Tongue (tissue), 1 donor: ENCODE measurements at regions not wholly inside any gene's neighbourhood (a gene's known extent, or its start where the extent isn't known, plus 50 kb on each side); places are given as distances from the start of the nearest gene placed in this dataset.

Experiments
- DNase-seq: peaks from one replicate; pipeline ENCODE4 v3.0.0-alpha.2; 2015

DNA sequence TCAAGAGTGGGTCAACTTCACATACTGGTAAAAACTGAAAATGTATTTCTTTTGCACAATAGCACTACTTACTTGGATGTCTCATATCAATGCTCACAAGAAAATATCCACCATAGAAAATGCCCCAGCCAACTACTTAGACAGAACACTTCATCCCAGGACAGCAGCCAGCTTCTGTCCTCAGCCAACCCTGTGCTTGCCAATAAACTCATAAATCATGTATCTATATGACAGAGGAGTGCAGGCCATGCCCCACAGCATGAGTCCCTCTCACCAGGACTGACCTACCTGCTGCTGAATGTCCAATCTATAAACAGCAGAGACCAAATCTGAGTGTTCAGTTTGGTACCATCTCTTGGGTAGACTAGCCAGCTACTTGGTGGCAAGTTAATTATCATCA is 179.3 kb downstream of the OMA1 start:
- DNase-seq: no peak

DNA sequence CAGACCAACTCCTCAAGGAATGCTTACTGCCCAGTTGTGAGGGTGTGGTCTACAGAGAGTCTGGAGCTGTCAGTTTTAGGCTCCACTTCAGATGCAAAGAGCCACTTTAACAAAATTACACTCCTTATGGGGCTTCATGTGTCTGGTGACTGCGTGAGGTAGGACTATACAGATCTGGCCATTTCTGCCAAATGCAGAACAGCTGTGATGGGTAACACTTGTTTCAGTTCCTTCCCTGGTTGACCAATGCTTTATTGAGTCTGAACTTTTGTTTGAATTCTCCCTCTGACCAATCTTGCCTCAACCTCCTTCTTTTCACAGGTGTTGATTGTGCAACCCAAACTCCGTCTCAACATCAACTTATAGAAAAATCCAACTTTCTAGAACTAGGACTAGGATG is 181.2 kb downstream of the OMA1 start:
- no peak for DNase-seq

DNA sequence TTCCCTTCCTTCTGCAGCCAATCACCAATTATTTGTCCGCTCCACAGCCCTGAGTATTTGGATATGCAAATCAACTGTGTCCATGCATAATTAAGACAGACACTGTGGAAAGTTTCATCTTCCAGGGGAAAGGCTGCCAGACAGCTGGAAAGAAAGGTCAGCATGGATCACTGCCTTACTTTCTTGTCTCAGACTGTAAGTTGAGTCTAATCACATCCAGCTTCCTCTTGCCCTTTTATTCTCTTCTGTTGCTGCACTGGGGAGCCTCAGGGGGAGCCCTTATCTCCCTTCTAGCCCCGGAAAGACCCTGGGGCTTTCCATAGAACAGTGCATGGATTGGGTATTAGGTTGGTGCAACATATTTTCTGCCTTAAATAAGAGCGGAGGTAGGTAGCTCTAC is 182.9 kb downstream of the OMA1 start:
- DNase-seq: no peak

DNA sequence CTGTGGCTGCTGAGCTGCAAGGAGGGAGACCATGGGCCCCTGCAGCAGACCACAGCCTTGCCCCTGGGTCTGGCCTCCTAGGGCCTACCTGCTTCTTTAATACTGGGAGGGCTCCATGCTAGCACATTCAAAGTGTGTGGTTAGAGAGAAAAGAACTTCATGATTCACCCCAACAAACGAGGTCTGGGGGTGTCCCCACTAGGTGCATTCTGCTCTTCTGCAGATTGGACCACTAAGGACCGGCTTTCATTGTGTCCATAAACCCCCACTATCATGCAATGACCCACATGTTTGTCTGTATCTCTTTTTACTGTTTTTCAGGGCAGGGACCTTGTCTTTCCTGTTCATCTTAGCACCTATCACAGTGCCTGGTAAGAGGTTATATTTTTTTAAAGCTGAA is 185.4 kb downstream of the OMA1 start:
- DNase-seq: no peak

DNA sequence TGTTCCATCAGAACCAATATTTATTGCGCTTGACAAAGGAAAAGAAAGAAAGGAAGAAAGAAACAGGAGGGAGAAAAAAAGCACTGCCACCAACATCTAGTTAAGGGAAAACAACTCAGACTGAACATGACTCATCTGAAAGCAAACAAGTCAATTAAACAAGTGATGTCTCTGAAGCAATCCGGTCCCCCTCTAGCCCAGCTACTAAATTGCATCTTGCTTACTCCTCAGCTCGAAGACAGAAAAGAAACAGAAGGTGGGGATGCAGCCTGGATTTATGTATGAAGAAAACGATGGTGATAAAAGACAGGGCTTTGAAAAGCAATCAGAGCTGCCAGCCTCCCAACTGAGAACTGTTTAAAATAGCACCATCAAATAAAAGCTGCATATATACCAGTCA is 188.2 kb downstream of the OMA1 start:
- no peak for DNase-seq

DNA sequence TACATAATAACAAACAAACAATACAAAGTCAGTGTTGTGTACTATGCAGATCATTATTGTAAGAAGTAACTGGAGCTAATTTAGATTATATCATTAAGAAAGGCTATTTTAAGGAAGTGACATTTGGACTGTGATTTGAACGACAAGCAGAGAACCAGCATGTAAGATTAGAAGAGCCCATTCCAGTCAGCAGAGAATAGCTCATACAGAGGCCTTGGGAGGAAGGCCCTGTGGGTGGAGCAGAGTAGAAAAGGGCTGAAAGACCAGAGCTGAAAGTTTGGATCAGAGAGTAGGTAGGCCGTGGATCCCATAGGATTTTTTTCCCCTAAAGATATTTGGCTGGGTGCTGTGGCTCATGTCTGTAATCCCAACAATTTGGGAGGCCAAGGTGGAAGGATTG is 190.1 kb downstream of the OMA1 start:
- DNase-seq: no peak

DNA sequence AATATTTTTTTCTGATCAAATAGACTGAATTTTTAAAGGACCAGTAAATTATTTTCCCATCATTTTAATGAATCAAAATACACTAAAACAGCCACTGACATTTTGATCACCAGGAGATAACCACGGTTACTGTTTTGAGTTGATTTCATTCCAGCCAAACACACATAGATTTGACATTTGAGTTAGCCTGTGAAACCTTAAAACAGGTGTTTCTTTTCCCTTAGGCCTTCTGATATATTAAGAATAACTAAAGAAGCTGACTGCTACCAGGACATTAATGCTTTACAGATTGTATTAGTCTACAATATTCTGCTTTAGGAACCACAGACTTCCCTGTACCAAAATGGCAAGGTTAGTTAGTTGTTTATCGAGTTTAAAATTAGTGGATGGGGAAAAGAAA is 193.4 kb downstream of the OMA1 start:
- no peak for DNase-seq

DNA sequence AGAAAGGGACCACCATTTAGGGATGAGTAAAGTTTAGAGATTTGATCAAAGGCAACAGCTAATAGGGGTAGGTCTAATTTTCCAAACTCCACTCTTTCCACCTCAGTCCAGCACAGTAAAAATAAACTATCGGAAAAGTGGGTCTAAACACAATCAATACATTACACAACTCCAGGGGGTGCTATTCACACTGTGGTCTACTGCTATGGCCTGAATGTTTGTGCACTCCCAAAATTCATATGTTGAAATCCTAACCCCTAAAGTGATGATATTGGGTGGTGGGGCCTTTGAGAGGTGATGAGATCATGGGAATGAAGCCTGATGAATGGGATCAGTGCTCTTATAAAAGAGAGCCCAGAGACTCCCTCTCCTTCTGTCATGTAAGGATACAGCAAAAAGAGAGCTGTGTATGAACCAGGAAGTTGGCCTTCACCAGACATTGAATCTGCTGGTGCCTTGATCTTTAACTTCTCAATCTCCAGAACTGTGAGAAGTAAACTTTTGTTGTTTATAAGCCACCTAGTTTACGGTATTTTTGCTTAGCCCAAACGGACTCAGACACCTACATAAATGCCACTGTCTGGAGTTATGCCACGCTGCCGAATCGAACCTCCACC is 193.9 kb downstream of the OMA1 start:
- DNase-seq: no peak

DNA sequence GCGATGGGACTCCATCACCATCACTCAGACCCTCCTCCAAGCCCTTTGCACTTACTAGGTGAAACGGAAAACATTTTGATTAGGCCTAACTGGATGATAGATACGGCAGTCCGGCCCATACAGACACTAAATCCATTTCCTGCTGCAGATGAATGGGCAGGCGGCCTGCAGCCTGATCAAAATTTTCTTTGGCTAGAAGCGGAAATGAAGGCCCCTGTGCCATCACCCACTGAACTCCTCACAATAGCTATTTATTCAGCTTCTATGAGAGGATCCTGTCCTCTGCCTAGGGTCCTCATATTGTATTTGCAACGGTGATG is 200.5 kb downstream of the OMA1 start:
- DNase-seq: no peak

DNA sequence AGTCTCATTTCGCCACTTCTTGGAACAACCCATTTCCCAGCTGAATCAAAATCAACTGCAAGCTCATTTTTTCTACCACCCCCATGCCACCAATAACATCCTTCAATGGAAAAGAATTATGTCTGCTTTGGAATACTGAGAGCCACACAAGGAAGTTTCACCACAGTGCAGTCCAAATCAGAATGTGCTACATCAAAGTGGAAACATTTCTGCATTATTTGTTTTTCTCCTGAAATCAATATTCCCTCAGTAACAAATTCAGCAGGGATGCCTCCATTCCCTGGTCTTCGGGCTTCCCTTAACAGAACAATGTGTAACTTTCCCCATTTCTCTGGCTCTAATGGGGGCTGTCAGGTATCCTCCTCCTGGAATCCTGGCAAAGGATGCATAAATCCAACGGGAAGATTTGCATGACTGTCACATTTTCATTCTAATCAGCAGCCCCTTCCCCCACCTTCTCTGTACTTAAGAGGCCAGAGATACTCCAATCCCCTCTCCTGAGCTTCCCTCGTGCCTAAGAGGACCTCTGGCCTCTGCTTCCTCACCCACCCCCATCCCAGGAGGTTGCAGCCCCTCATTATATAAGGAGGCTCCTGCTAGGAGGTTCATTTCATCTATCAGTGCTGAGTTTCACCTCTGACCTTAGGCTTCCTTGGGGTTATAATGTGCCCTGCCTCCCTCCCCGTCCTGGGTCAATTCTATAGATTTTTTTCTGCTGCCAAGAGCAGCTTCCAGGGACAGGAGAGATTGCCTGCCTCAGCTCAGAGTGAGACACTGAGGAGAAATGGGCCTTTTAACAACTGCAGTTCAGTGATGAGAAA is 201.1 kb downstream of the OMA1 start:
- DNase-seq: no peak

DNA sequence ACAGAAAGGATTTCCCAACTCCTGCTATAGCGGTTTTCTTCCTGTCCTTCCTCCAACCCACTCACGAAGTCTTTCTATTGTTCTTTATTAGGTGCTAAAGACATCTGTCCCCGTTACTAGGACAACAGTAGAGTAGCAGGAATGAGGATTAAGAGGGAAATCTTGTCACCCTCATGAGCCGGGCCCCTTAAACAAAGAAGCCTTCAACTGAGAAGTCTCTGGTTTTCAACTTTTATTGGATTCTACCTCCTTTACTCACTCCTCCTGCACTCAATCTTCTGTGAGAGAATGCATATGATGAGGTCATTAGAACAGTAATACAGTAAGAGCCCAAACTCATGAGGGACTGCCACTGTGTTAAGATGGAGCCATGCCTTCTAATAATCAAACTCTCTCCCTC is 206.3 kb downstream of the OMA1 start:
- no peak for DNase-seq

DNA sequence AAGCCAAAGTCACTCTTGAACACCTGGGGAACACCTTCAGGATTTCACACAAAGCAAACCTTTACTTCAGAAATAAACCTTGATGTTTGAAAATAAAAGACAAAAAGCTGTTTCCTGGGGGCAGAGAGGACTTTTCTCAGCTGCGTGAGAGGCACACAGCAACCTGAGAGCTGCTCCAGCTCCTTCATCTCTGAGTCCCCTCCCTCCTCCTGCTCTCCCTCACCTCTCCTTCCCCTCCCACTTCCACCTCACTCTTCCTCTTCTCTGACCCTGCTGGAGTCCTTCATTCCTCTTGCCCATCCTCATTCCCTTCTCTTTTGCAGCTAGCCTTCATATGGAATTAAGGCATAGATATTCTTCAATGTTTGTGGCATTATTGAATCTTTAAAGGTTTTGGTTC is 208.4 kb downstream of the OMA1 start:
- no peak for DNase-seq

DNA sequence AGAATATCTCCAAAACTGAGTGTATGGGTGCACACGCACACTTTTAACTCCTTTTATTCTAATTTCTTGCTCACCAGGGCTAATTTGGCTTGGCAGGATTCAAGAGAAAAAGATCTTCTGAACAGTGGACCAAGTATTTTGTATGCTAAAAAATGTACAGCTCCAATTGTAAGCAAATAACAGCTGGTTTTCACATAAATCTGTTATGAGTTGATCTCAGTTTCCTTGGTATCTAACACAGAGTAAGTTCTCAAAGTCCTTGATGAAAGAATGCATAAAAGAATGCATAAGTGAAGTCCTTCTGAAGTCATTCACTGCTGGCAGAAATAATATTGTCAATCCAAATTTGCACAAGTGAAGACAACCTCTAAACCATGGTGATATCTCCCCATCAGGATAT is 213.0 kb downstream of the OMA1 start:
- no peak for DNase-seq

DNA sequence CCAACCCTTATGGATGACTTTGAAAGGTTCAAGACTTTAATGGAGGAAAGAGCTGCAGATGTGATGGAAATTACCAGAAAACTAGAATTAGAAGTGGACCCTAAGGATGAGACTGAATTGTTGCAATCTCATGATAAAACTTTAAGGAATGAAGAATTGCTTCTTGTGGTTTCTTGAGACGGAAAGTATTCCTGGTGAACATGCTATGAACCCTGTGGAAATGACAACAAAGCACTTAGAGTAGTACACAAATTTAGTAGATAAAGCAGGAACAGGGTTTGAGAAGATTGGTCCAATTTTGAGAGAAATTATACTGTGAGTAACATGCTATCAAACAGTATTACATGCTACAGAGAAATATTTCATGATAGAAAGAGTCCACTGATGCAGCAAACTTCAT is 215.4 kb downstream of the OMA1 start:
- no peak for DNase-seq

DNA sequence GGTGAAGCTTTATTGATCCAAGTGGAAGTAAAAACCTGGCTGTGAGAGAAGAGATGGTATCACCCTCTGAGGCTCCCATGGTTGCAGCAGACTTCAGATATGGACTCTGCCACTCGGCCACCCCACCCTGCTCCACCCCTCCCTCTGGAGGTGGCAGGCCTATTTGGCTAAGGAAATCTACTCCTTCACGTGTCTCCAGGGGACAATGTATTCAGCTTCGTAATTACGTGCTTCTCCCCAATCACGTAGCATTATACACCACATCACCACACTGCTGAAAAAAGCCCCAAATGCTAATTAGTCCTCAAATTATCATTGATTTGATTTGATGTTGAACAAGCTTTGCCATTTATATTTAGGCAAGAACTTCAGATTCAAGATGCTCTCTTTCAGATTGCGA is 220.7 kb downstream of the OMA1 start:
- no peak for DNase-seq

DNA sequence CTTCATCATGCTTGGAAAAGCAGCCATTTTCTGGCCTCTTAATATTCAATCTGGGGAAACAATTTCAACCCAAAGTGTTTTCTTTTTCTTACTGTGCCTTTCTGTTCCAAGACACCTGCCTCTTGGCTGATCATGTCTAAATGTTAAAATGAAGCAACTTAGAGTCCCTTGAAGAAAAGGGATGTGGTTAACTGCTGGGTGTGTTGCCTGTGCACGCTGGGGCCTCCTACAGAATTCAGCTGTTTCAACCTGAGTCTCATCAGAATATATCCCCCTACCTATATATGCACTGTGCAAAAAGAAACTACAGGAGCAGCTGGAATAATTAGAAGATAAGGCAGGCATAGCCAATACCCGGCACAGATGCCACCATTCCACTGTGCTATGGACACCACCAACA is 222.0 kb downstream of the OMA1 start:
- no peak for DNase-seq

DNA sequence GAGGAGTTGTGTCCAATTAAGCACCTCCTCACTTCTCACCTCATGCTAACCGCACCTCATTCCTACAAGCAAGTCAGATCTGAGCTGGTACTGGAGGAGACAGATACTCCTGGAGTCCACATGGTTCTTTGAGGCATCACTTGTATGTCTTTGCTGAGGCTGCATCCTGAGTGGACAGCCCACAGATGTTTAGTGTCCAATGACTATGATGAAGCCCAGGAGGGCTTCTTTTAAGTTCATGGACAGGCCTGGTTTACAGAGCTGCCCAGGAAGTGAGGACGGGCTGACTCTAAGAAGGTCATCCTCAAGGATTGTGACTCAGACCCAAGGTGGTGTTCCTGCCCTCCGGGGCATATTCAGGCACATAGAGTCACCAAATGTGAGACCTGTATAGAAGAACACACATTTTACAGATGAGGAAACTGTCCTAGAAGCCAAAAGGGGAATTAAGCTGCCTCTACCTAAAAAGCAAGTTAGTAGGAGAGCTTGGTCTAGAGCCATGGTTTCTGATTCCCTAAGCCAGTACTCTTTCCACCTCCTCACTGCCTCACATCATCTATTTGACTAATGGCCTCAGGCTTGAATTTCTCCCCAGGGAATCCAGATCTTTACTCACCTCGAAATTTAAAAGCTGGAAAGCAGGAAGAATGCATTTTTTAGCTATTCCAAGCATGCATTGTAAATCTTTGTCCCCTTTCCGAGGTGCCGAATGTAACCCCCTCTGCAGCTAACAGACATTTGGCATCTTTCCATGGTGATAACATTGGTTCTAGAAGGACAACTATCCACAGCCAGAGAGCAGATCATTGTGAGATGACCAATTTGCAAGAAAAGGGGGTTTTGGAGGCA is 228.1 kb downstream of the OMA1 start:
- DNase-seq: no peak

DNA sequence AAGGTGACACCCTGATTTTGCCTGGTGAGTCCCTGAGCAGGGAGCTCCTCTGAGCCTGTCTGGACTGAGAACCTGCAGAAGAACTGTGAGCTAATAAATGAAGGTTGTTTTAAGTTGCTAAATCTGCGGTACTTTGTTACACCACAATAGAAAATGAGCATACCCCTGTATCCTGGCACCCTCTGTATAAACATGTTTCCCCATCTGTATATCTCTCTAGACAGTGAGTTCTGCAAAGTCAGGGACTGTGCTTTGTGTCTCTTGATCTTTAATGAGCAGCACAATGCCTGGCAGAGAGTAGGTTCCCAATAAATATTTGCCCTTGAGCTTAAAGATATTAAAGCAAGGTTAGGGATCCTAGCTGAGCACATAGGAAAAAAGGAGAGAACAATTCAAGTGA is 228.8 kb downstream of the OMA1 start:
- no peak for DNase-seq

DNA sequence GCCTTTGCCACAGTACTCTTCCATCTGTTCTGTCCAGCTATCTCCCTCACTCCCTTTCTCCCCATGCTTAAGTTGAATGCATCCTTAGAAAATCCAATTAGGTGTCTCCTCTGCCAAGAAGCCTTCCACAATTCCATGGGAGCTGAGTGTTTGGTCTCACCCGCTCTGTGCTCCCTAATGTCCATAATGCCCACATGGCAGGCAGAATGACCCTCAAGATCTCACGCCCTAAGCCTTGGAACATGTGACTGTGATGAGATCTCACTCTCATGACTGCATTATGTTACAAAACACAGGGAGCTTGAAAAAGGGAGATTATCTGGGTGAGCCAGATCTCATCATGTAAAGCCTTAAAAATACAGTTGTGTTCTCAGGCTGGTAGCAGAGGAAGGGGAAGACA is 229.4 kb downstream of the OMA1 start:
- DNase-seq: no peak

DNA sequence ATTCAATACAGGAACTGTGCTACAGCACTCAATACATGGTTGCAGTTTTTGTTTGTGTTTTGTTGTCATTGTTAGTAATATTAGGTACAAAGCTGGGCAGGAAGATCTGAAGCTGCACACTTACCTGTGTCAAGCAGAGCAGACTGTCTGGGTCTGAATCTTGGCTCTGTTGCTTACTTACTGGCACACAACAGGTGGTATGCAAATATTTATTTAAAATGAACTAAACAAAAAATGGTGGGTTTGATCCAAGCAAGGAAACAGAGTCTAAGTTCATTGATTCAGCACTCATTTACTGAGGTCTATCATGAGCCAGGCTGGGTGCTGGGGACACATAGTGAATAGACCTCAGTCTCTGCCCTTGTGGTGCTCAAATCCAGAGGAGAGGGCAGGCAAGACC is 230.4 kb downstream of the OMA1 start:
- no peak for DNase-seq

DNA sequence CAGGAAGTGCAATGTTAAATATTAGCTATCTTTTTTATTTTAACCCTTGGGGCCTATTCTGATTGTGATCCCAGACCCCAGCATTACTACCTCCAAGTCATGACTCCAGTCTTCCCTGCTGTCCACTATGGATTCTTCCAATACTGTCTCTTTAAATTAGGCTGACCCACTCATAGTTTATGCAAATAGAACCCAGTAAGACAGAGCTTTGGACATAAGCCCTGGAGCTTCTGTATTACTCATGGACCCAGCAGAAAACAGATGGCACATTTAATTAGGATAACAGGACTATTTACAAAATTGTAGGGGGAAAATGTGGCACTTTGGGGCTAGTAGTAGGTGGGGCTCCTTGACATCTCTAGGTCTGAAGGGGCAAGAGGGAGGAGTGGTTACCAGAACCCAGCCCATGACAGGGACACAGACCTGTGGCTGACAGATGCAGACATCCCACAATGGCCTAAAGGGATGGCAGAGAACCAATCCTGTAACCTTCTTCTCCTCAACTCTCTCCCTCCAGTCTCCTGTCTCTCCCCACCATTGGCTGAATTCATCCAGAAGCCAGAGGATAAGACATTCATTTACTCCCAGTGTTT is 233.5 kb downstream of the OMA1 start:
- DNase-seq: no peak

DNA sequence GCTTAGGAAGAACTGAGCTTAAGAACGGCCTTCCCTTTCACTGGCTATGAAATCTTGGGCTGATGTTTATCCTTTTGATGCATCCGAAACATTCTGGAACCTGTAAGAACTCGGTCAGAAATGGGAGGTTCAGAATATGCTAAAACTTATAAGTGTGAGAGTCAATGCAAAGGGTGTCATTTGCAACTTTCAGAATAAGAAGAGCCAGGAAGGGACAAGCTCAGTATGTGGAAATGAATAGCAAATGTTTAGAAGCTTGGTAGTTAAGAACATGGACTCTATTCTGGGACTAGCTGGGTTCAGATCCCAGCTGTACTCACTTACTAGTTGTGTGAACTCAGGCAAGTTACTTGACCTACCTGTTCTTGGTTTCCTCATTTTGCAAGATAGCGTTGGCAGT is 234.1 kb downstream of the OMA1 start:
- no peak for DNase-seq

DNA sequence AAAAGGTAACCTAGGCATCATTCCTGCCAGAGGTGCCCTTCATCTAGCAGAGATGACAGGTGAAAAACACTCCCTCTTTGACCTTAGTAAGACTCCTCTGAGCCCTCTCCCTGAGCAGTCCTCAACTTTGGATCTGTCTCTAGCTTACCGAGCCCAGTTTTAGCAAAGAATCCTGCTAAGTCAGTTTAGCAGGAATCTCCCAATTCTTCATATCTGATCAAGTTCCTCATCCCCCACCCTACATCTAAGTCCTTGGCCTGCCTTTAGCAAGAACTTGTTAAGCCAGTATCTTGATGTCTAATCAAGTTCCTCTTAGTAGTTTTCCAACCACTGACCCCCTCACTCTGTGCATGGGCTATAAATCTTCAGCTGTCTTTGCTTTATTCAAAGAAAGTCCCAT is 235.6 kb downstream of the OMA1 start:
- no peak for DNase-seq
